Endothelial cell (in vitro differentiated cells): ENCODE measurements at regions not wholly inside any gene's neighbourhood (a gene's known extent, or its start where the extent isn't known, plus 50 kb on each side); places are given as distances from the start of the nearest gene placed in this dataset.
"Not testable (repeated sequence)": the region's sequence is repeated elsewhere in the genome, so short reads cannot be mapped to it uniquely, and the experiment has no call there.

ENCODE experiments used
- DNase-seq: peaks from one replicate; pipeline ENCODE4 v3.0.0; 2021; ENCODE audit warnings: low spot score
- H3K27ac Mint-ChIP-seq: one replicate; pipeline ENCODE4 v1.8.0; 2021; ENCODE audit warnings: mixed read lengths, inconsistent platforms; ENCODE audit not compliant: unreplicated experiment
- H3K27me3 Mint-ChIP-seq: one replicate; pipeline ENCODE4 v1.8.0; 2021; ENCODE audit warnings: mild to moderate bottlenecking, moderate library complexity, mixed read lengths, inconsistent platforms; ENCODE audit not compliant: unreplicated experiment
- H3K36me3 Mint-ChIP-seq: one replicate; pipeline ENCODE4 v1.8.0; 2021; ENCODE audit warnings: mild to moderate bottlenecking, low read depth, mixed read lengths, inconsistent platforms; ENCODE audit not compliant: unreplicated experiment
- H3K4me1 Mint-ChIP-seq: one replicate; pipeline ENCODE4 v1.8.0; 2021; ENCODE audit warnings: mild to moderate bottlenecking, mixed read lengths, inconsistent platforms; ENCODE audit not compliant: unreplicated experiment
- H3K4me3 Mint-ChIP-seq: one replicate; pipeline ENCODE4 v1.8.0; 2021; ENCODE audit warnings: mild to moderate bottlenecking, mixed read lengths, inconsistent platforms; ENCODE audit not compliant: unreplicated experiment
- H3K9me3 Mint-ChIP-seq: one replicate; pipeline ENCODE4 v1.8.0; 2021; ENCODE audit warnings: mixed read lengths, inconsistent platforms; ENCODE audit not compliant: unreplicated experiment
- TF ChIP-seq, protein P1 (sequence below): fragments of 200-600 bp; sonication (generic); IDR thresholded peaks from one replicate; pipeline ENCODE4 v1.5.0; 2021; ENCODE audit warnings: antibody characterized with exemption; ENCODE audit not compliant: unreplicated experiment

DNA sequence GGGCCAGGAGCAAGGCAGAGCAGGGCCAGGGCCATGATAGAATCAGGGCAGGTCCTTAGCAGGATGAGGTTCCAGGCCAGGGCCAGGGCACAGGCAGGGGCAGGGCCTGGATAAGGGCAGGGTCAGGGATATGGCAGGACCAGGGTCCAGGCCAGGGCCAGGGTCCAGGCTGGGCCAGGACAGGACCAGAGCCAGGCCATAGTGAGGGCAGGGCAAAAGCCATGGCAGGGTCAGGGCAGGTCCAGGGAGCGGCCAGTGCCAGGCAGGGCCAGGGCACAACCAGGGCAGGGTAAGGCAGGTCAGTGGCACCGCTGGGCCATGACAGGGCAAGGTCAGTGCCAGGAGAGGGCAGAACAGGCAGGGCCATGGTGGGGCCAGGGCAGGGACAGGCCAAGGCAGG, 152.2 kb downstream of the LIPI start:
- H3K27me3 Mint-ChIP-seq, result peaks cover 14% of the 10 kb centered on the region
- no peaks in the 10 kb centered on the region for H3K36me3 Mint-ChIP-seq
- no peaks in the 10 kb centered on the region for H3K9me3 Mint-ChIP-seq
- H3K27ac Mint-ChIP-seq, result no peak overlapping the region
- no peak overlapping the region for H3K4me3 Mint-ChIP-seq
- TF ChIP-seq, protein P1, sequence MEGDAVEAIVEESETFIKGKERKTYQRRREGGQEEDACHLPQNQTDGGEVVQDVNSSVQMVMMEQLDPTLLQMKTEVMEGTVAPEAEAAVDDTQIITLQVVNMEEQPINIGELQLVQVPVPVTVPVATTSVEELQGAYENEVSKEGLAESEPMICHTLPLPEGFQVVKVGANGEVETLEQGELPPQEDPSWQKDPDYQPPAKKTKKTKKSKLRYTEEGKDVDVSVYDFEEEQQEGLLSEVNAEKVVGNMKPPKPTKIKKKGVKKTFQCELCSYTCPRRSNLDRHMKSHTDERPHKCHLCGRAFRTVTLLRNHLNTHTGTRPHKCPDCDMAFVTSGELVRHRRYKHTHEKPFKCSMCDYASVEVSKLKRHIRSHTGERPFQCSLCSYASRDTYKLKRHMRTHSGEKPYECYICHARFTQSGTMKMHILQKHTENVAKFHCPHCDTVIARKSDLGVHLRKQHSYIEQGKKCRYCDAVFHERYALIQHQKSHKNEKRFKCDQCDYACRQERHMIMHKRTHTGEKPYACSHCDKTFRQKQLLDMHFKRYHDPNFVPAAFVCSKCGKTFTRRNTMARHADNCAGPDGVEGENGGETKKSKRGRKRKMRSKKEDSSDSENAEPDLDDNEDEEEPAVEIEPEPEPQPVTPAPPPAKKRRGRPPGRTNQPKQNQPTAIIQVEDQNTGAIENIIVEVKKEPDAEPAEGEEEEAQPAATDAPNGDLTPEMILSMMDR, result no peak
- H3K4me1 Mint-ChIP-seq, result no peaks in the 10 kb centered on the region
- no peak for DNase-seq

DNA sequence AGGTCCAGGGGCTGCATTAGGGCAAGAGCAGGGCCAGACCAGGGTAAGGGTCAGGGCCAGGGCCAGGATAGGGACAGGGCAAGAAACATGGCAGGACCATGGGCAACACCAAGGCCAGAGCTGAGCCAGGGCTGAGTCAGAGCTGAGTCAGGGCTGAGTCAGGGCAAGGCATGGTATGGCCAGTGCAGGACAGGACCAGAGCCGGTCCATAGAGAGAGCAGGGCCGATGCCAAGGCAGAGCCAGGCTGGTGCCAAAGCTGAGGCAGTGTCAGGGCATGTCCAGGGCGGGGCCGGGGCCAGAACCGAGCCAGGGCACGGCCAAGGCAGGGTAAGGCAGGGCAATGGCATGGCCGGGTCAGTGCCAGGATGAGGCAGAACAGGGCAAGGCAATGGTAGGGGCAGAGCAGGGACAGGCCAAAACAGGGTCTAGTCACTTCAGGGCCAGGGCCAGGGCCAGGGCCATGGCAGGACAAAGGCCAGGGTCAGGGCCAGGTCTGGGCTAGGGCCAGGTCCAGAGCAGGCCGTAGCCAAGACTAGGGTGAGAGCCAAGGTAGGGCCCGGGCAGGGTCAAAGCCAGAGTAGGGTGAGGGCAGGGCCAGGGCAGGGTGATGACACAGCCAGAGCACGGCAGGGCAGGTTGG, 152.8 kb downstream of the LIPI start:
- H3K4me3 Mint-ChIP-seq, DNase-seq, H3K9me3 Mint-ChIP-seq, H3K4me1 Mint-ChIP-seq, H3K36me3 Mint-ChIP-seq, H3K27ac Mint-ChIP-seq: not testable (repeated sequence)
- peaks cover 14% of the 10 kb centered on the region for H3K27me3 Mint-ChIP-seq

DNA sequence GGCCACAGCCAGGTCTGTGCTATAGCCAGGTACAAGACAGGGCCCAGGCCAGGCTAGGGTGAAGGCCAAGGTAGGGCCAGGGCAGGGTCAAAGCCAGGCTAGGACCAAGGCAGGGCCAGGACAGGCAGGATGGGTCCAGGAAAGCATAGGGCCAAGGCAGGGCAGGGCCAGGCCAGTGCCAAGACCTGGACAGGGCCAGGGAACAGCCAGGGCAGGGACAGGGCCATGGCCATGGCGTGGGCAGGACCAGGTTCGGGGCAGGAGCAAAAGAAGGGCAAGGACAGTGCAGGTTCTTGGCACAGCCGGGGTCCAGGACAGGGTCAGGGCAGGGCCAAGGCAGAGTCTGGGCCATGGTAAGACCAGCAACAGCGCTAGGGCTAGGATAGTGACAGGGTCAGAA, 153.4 kb downstream of the LIPI start:
- TF ChIP-seq, protein P1, result no peak
- H3K27me3 Mint-ChIP-seq, result peaks cover 13% of the 10 kb centered on the region
- peak overlapping the region; percentile 48 for H3K27ac Mint-ChIP-seq
- H3K9me3 Mint-ChIP-seq, result no peaks in the 10 kb centered on the region
- no peaks in the 10 kb centered on the region for H3K4me1 Mint-ChIP-seq
- H3K36me3 Mint-ChIP-seq, result no peaks in the 10 kb centered on the region
- no peak overlapping the region for H3K4me3 Mint-ChIP-seq
- DNase-seq, result no peak

DNA sequence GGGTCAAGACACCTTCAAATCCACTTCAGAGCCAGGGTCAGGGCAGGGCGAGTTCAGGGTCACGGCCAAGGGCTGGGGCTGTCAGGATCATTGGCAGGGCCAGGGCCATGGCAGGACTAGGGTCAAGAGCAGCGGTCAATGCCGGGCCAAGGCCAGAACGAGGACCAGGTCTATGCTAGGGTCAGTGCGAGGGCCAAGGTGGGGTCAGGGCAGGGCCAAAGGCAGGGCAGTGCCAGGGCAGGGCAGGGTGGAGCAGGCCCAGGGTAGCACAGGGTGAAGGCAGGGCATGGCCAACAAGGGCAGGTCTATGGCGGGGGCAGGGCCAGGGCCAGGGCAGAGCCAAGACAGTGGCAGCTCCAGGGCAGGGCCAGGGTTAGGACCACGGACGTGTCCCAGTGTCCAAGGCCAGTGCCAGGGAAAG, 154.0 kb downstream of the LIPI start:
- H3K4me3 Mint-ChIP-seq, result no peak overlapping the region
- H3K36me3 Mint-ChIP-seq, result no peaks in the 10 kb centered on the region
- H3K27me3 Mint-ChIP-seq, result peaks cover 9% of the 10 kb centered on the region
- no peak for DNase-seq
- H3K4me1 Mint-ChIP-seq, result no peaks in the 10 kb centered on the region
- TF ChIP-seq, protein P1, result no peak
- no peak overlapping the region for H3K27ac Mint-ChIP-seq
- H3K9me3 Mint-ChIP-seq, result no peaks in the 10 kb centered on the region

DNA sequence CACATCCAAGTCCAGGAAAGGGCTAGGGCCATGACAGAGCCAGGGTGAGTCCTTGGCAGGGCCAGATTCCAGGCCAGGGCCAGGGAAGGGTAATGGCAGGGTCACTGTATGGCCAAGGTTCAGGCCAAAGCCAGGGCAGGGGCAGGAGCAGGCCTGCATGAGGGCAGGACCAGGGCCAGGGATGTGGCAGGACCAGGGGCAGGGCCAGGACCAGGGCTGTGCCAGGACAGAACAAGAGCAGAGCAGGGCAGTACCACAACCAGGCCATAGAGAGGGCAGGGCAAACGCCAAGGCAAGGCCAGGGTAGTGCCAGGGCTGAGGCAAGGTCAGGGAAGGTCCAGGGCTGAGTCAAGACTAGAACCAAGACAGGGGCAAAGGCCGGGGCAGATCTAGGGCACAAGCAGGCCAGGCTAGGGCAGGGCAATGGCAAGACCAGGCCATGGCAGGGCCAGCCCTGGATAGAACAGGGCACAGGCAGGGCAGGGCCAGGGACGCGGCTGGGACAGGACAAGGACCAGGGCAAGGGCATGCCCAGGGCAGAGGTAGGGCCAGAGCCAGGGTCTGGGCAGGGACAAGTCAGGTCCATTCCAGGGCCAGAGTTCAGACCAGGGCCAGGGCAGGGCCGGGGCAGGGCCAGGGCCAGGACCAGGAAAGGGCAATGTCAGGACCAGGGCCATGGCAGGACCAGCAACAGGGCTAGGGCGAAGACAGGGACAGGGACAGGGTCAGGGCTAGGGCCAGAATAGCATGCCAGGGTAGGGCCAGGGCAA, 154.8 kb downstream of the LIPI start:
- DNase-seq, H3K36me3 Mint-ChIP-seq, H3K4me3 Mint-ChIP-seq, H3K27me3 Mint-ChIP-seq, H3K9me3 Mint-ChIP-seq, H3K4me1 Mint-ChIP-seq, H3K27ac Mint-ChIP-seq: not testable (repeated sequence)

DNA sequence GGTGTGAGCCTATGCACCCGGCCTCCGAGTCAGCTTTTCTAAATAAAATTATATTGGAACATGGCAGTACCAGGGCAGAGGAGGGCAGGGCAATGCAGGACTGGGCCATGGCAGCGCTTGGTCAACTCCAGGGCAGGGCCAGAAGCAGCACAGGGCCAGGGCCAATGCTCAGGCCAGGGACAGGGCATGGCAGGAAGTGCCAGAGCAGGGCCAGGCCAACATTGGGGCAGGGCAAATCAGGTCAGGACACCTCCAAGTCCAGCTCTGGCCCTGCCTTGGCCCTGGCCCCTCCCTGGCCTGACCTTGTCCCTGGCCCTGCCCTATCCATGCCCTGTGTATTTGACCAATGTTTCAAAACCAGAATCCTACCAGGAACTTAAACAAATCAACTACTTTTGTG, 156.1 kb downstream of the LIPI start:
- TF ChIP-seq, protein P1, result no peak
- Mint-ChIP-seq H3K27me3 (peaks cover 9% of the 10 kb centered on the region), H3K4me3 (no peak overlapping the region), H3K36me3 (no peaks in the 10 kb centered on the region), H3K9me3 (no peaks in the 10 kb centered on the region), H3K27ac (no peak overlapping the region), H3K4me1 (peaks cover 3% of the 10 kb centered on the region)
- no peak for DNase-seq
